Neural progenitor cell (in vitro differentiated cells): ENCODE measurements at regions not wholly inside any gene's neighbourhood (a gene's known extent, or its start where the extent isn't known, plus 50 kb on each side); places are given as distances from the start of the nearest gene placed in this dataset.

Experiments used
- DNase-seq: peaks from one replicate; pipeline ENCODE4 v3.0.0-alpha.2; 2016; ENCODE audit warnings: low spot score
- H2AFZ ChIP-seq: fragments of 200-600 bp; sonication (generic); replicated peaks from 2 replicates; pipeline ENCODE4 v1.6.1; 2016; ENCODE audit warnings: antibody characterized with exemption
- H3F3A ChIP-seq: fragments of 200-600 bp; sonication (generic); 2 replicates; pipeline ENCODE4 v1.6.1; 2016; ENCODE audit warnings: antibody characterized with exemption, low read depth
- H3K27ac ChIP-seq: fragments of 200-600 bp; sonication (generic); 2 replicates; pipeline ENCODE4 v1.5.1; 2016; ENCODE audit warnings: mild to moderate bottlenecking
- H3K27me3 ChIP-seq: fragments of 200-600 bp; sonication (generic); 2 replicates; pipeline ENCODE4 v1.6.1; 2016; ENCODE audit warnings: mild to moderate bottlenecking, moderate library complexity
- H3K36me3 ChIP-seq: fragments of 200-600 bp; sonication (generic); 2 replicates; pipeline ENCODE4 v1.5.1; 2016
- H3K4me1 ChIP-seq: fragments of 200-600 bp; sonication (generic); 2 replicates; pipeline ENCODE4 v1.6.1; 2016; ENCODE audit warnings: mixed run types
- H3K4me2 ChIP-seq: fragments of 200-600 bp; sonication (generic); 2 replicates; pipeline ENCODE4 v1.6.1; 2016
- H3K4me3 ChIP-seq: fragments of 200-600 bp; sonication (generic); 2 replicates; pipeline ENCODE4 v1.5.1; 2016
- H3K79me2 ChIP-seq: fragments of 200-600 bp; sonication (generic); 2 replicates; pipeline ENCODE4 v1.6.1; 2016; ENCODE audit warnings: low read depth
- H3K9ac ChIP-seq: fragments of 200-600 bp; sonication (generic); 2 replicates; pipeline ENCODE4 v1.6.1; 2016
- H3K9me3 ChIP-seq: fragments of 200-600 bp; sonication (generic); 2 replicates; pipeline ENCODE4 v1.5.1; 2016; ENCODE audit warnings: low read depth
- H4K20me1 ChIP-seq: fragments of 200-600 bp; sonication (generic); 2 replicates; pipeline ENCODE4 v1.6.1; 2016; ENCODE audit warnings: low read depth
- H3K27ac Mint-ChIP-seq: 3 replicates; pipeline ENCODE4 v1.8.0; 2021; ENCODE audit warnings: mixed read lengths
- H3K27me3 Mint-ChIP-seq: 2 replicates; pipeline ENCODE4 v1.8.0; 2022; ENCODE audit warnings: low read depth, mild to moderate bottlenecking, inconsistent platforms, moderate library complexity, mixed read lengths; ENCODE audit not compliant: insufficient read depth
- H3K36me3 Mint-ChIP-seq: 3 replicates; pipeline ENCODE4 v1.8.0; 2021; ENCODE audit warnings: mixed read lengths
- H3K4me1 Mint-ChIP-seq: 3 replicates; pipeline ENCODE4 v1.8.0; 2021; ENCODE audit warnings: mixed read lengths
- H3K4me3 Mint-ChIP-seq: 3 replicates; pipeline ENCODE4 v1.8.0; 2021; ENCODE audit warnings: mild to moderate bottlenecking, moderate library complexity, mixed read lengths
- H3K9me3 Mint-ChIP-seq: 3 replicates; pipeline ENCODE4 v1.8.0; 2020; ENCODE audit warnings: mixed read lengths
- CTCF ChIP-seq: fragments of 200-600 bp; sonication (generic); IDR thresholded peaks from 2 replicates; pipeline ENCODE4 v1.5.1; 2017; ENCODE audit warnings: antibody characterized with exemption, mild to moderate bottlenecking
- EZH2 ChIP-seq: fragments of 200-600 bp; sonication (generic); IDR thresholded peaks from 2 replicates; pipeline ENCODE4 v1.6.1; 2017; ENCODE audit warnings: antibody characterized with exemption, mild to moderate bottlenecking, moderate library complexity
- EZH2phosphoT487 ChIP-seq: fragments of 200-600 bp; sonication (generic); IDR thresholded peaks from 2 replicates; pipeline ENCODE4 v1.6.1; 2017; ENCODE audit warnings: antibody characterized with exemption

GRCh38 chr16:63744077-63744874, 1377.6 kb downstream of the CDH11 start:
- no peak for TF ChIP-seq CTCF
- no peak for TF ChIP-seq EZH2
- no peak for TF ChIP-seq EZH2phosphoT487
- no peak for DNase-seq
- Histone ChIP-seq H3K4me3 (no peak overlapping the region), H3F3A (no peaks in the 10 kb centered on the region), H3K27ac (no peak overlapping the region), H3K4me2 (no peak overlapping the region), H4K20me1 (no peaks in the 10 kb centered on the region), H3K36me3 (no peaks in the 10 kb centered on the region), H3K27me3 (no peaks in the 10 kb centered on the region), H3K9me3 (no peaks in the 10 kb centered on the region), H3K9ac (no peak overlapping the region), H3K79me2 (no peaks in the 10 kb centered on the region), H3K4me1 (no peaks in the 10 kb centered on the region), H2AFZ (no peak overlapping the region)
- no peaks in the 10 kb centered on the region for H3K4me1 Mint-ChIP-seq
- H3K36me3 Mint-ChIP-seq = no peaks in the 10 kb centered on the region
- H3K27ac Mint-ChIP-seq = no peak overlapping the region
- no peak overlapping the region for H3K4me3 Mint-ChIP-seq
- H3K27me3 Mint-ChIP-seq = peaks cover 2% of the 10 kb centered on the region
- no peaks in the 10 kb centered on the region for H3K9me3 Mint-ChIP-seq

- Histone ChIP-seq H3K79me2 (no peaks in the 10 kb centered on the region), H3K4me2 (no peak overlapping the region), H3K36me3 (no peaks in the 10 kb centered on the region), H3F3A (no peaks in the 10 kb centered on the region), H3K27me3 (no peaks in the 10 kb centered on the region), H3K9me3 (no peaks in the 10 kb centered on the region), H2AFZ (no peak overlapping the region), H4K20me1 (no peaks in the 10 kb centered on the region), H3K4me3 (no peak overlapping the region), H3K9ac (no peak overlapping the region), H3K27ac (no peak overlapping the region), H3K4me1 (no peaks in the 10 kb centered on the region)
- Mint-ChIP-seq H3K27ac (no peak overlapping the region), H3K36me3 (no peaks in the 10 kb centered on the region), H3K27me3 (peaks cover 2% of the 10 kb centered on the region), H3K4me1 (no peaks in the 10 kb centered on the region), H3K9me3 (no peaks in the 10 kb centered on the region), H3K4me3 (no peak overlapping the region)
- DNase-seq = no peak
- TF ChIP-seq EZH2 (no peak), CTCF (no peak), EZH2phosphoT487 (no peak)
These were observed 1379.7 kb downstream of the CDH11 start for GRCh38 chr16:63742150-63742549.

GRCh38 chr16:63737633-63738032, 1384.2 kb downstream of the CDH11 start:
- no peaks in the 10 kb centered on the region for H3K4me1 ChIP-seq
- no peak overlapping the region for H3K27ac Mint-ChIP-seq

More at GRCh38 chr16:63737633-63738032, 1384.2 kb downstream of the CDH11 start:
- Mint-ChIP-seq H3K27me3 (no peaks in the 10 kb centered on the region), H3K4me1 (no peaks in the 10 kb centered on the region), H3K4me3 (no peak overlapping the region), H3K36me3 (no peaks in the 10 kb centered on the region), H3K9me3 (no peaks in the 10 kb centered on the region)
- no peak for TF ChIP-seq CTCF
- TF ChIP-seq EZH2 = no peak
- TF ChIP-seq EZH2phosphoT487 = no peak
- no peak overlapping the region for H3K4me2 ChIP-seq
- H3F3A ChIP-seq = no peaks in the 10 kb centered on the region
- no peaks in the 10 kb centered on the region for H3K79me2 ChIP-seq
- H3K4me3 ChIP-seq = no peak overlapping the region
- H3K27me3 ChIP-seq = no peaks in the 10 kb centered on the region
- no peaks in the 10 kb centered on the region for H4K20me1 ChIP-seq
- H2AFZ ChIP-seq = no peak overlapping the region
- no peak overlapping the region for H3K27ac ChIP-seq
- DNase-seq = no peak
- H3K9ac ChIP-seq = no peak overlapping the region
- no peaks in the 10 kb centered on the region for H3K36me3 ChIP-seq
- H3K9me3 ChIP-seq = no peaks in the 10 kb centered on the region
